HL-60 (cell line): ENCODE measurements at regions not wholly inside any gene's neighbourhood (a gene's known extent, or its start where the extent isn't known, plus 50 kb on each side); places are given as distances from the start of the nearest gene placed in this dataset.

Experiments used
- DNase-seq, 2 experiments: peaks; one replicate each; pipeline ENCODE4 v3.0.0-alpha.2; 2010 to 2020; ENCODE audit warnings: low read depth in 1 of 2, low spot score in 1 of 2
- H3K27ac ChIP-seq: fragments of 250-450 bp; sonication (Bioruptor Pico); replicated peaks from 2 replicates; pipeline ENCODE4 v1.5.1; 2020; ENCODE audit warnings: mild to moderate bottlenecking, moderate library complexity
- H3K27me3 ChIP-seq: fragments of 250-450 bp; sonication (Bioruptor Pico); 2 replicates; pipeline ENCODE4 v1.5.1; 2021; ENCODE audit warnings: mild to moderate bottlenecking, moderate library complexity; ENCODE audit not compliant: insufficient read depth, poor library complexity, severe bottlenecking
- H3K4me3 ChIP-seq: replicated peaks from 2 replicates; pipeline ENCODE4 v1.5.1; 2011; ENCODE audit warnings: mild to moderate bottlenecking, control low read depth, low read length; ENCODE audit not compliant: insufficient read depth
- CTCF ChIP-seq: IDR thresholded peaks from one replicate; pipeline ENCODE4 v1.5.1; 2011; ENCODE audit warnings: low read length, control low read depth, inconsistent platforms; ENCODE audit not compliant: insufficient read depth
- GABPA ChIP-seq: IDR thresholded peaks from 2 replicates; pipeline ENCODE4 v1.6.1; 2012; ENCODE audit warnings: low read depth
- POLR2AphosphoS5 ChIP-seq: IDR thresholded peaks from 2 replicates; pipeline ENCODE4 v1.6.1; 2012; ENCODE audit warnings: low read depth
- REST ChIP-seq: IDR thresholded peaks from 2 replicates; pipeline ENCODE4 v1.6.1; 2012; ENCODE audit warnings: low read depth; ENCODE audit not compliant: insufficient replicate concordance
- SPI1 ChIP-seq: IDR thresholded peaks from 2 replicates; pipeline ENCODE4 v1.6.1; 2012; ENCODE audit warnings: low read depth, mild to moderate bottlenecking, borderline replicate concordance

GRCh38 chr6:95660544-95660943 is 83.2 kb downstream of the MANEA start:
- Histone ChIP-seq H3K27me3 (no peaks in the 10 kb centered on the region), H3K4me3 (no peak overlapping the region), H3K27ac (peak overlapping the region; percentile 28; the same call in 1 of the 2 replicates)
- TF ChIP-seq SPI1, result peak; percentile 99
- no peak for TF ChIP-seq POLR2AphosphoS5
- peak; percentile 24 to 77 for DNase-seq

GRCh38 chr6:95670011-95670463 is 92.7 kb downstream of the MANEA start:
- H3K27ac ChIP-seq, result no peak overlapping the region
- H3K4me3 ChIP-seq, result no peak overlapping the region
- DNase-seq, result no peak
- H3K27me3 ChIP-seq, result no peaks in the 10 kb centered on the region
- no peak for TF ChIP-seq SPI1
- no peak for TF ChIP-seq POLR2AphosphoS5
- TF ChIP-seq CTCF, result no peak
- TF ChIP-seq GABPA, result no peak
- TF ChIP-seq REST, result no peak

- H3K27me3 ChIP-seq, result no peaks in the 10 kb centered on the region
- H3K27ac ChIP-seq, result no peak overlapping the region
- H3K4me3 ChIP-seq, result no peak overlapping the region
- TF ChIP-seq GABPA (no peak), CTCF (no peak), REST (no peak), SPI1 (no peak), POLR2AphosphoS5 (no peak)
- DNase-seq, result no peak
Observed at GRCh38 chr6:95676011-95676628, 98.8 kb downstream of the MANEA start.

- Histone ChIP-seq H3K27me3 (no peaks in the 10 kb centered on the region), H3K27ac (no peak overlapping the region), H3K4me3 (no peak overlapping the region)
- TF ChIP-seq REST (no peak), GABPA (no peak), POLR2AphosphoS5 (no peak), SPI1 (no peak), CTCF (no peak)
- DNase-seq, result no peak
Observed at GRCh38 chr6:95679981-95680380, 102.6 kb downstream of the MANEA start.
